Ramos (cell line): ENCODE measurements at regions not wholly inside any gene's neighbourhood (a gene's known extent, or its start where the extent isn't known, plus 50 kb on each side); places are given as distances from the start of the nearest gene placed in this dataset.

ENCODE experiments used
- in situ Hi-C: fragments of 300-500 bp; cut with MboI; formaldehyde crosslinking; loops from one replicate; pipeline ENCODE4 v1.14.3; 2022; ENCODE audit warnings: low sequenced_read_pairs; ENCODE audit not compliant: unreplicated experiment

DNA sequence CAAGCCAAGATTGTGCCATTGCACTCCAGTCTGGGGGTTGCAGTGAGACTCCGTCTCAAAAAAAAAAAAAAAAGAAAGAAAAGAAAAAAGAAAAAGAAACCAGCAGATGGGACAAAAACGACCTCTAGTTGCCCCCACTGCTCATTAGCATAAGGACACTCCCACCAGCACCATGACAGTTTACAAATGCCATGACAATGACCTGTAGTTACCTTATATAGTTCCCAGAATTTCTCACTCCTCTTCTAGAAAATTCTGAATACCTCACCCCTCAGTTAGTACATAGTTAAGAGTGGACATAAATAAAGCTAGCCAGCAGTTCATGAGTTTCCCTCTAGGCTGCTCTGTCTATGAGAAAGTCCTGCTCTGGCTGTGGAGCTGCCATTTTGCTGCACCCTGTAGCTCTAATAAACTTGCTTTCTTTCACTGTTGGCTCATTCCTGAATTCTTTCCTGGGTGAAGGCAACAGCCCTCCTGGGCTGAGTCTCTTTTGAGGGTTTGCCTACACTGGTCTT lies 276.8 kb upstream of the AKR1E2 start:
- in situ Hi-C loops: no loop called here

DNA sequence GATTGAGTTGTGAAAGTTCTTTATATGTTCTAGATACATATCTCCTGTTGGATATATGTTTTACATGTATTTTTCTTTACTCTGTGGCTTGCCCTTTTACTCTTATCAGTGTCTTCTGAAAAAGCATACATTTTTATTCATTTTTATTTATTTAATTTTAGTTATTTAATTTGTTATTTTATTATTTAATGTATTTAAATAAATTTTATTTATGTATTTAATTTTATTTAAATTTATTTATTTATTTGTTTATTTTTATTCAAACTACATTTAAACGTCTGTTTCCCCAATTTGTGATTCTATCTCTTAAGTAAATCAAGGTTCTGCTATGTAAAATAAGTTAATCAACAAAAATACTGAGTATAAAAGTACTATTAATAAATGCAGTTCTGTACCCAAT lies 279.1 kb upstream of the AKR1E2 start:
- in situ Hi-C loops: no loop called here

DNA sequence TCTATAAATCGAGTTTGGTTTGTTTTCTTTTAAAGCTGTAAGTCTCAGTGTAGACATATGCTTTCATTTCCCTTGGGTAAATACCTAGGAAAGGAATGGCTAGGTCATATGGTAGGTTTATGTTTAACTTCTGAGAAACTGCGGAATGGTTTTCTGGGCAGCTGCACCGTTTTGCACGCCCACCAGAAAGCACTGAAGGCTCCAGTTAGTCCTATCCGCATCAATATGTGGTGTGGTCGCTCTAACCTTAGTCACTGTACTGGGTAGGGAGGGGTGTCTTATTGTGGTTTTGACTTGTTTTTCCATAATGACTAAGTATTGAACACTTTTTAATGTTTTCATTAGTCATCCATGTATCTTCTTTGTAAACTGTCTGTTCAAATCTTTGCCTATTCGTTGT lies 279.5 kb upstream of the AKR1E2 start:
- in situ Hi-C loops: no loop called here

DNA sequence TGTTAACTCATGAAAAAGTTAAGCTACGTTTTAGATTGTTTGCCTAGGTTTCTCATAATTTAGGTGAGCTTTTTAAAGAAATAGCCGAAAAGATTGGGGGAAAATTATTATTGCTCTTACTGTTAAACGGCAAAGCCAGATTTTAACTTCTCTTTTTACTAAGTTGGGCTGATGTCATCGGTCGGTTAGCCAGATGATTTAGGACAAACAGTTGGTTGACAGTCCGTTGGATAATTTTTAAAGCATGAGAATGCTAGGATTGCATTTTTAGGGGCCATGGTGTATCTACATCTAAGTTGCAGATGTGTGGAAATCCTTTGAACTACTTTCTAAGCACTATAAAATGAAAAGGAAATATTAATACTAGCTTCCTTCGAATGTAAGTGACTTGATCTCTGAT lies 280.9 kb upstream of the AKR1E2 start:
- in situ Hi-C loops: no loop called here

DNA sequence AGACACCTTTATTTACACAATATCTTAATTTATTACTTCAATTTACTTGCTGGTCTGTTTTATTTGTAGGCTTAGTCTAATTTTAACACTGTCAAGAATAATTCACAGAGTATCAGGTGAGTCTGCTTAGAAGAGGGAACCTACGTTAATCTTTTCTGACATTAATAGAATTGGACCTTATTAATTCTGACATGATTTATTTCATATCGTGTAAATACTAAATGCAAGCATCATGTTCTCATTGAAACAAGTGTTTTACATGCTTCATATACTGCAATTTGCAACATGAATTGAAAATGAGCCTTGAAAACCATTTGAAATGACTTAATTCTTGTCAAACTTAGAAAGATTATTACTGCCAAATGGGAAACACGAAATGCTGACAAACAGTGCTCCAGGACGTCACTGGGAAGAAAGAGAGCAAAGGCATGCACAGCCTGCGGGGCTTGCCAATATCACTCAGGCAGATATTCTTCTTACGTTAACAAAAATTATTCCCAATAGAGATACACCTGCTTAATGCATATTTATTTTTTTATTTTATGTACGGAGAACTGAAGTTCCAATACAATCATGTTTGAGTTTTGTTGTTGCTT lies 282.0 kb upstream of the AKR1E2 start:
- in situ Hi-C loops: no loop called here

GRCh38 chr10:4541292-4541691 lies 284.7 kb upstream of the AKR1E2 start:
- in situ Hi-C loops: no loop called here

- in situ Hi-C loops: no loop called here
Observed at GRCh38 chr10:4538016-4538415, 288.0 kb upstream of the AKR1E2 start.

GRCh38 chr10:4535521-4535920 lies 290.5 kb upstream of the AKR1E2 start:
- in situ Hi-C loops: no loop called here

- in situ Hi-C loops: no loop called here
Observed at GRCh38 chr10:4533621-4534020, 292.4 kb upstream of the AKR1E2 start.

DNA sequence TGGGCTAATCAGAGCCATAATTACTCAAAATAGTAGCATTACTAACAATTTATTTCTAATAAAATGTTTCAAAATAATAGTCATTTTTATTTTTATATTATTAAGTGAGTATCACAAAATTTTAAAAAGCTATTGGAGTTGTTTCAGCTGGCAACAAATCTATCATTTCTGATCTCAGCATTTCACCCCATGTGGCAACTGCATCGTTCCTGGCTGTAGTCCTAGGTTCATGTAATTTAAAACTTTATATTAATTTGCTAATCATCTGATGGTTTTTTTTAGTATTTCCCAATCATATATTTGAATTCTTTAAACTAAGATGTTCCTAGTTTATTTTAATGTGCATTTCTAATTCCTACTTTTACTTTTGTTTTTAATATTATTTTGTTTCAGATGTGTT lies 293.0 kb upstream of the AKR1E2 start:
- in situ Hi-C loops: no loop called here

GRCh38 chr10:4532467-4532866 lies 293.5 kb upstream of the AKR1E2 start:
- in situ Hi-C loops: no loop called here

DNA sequence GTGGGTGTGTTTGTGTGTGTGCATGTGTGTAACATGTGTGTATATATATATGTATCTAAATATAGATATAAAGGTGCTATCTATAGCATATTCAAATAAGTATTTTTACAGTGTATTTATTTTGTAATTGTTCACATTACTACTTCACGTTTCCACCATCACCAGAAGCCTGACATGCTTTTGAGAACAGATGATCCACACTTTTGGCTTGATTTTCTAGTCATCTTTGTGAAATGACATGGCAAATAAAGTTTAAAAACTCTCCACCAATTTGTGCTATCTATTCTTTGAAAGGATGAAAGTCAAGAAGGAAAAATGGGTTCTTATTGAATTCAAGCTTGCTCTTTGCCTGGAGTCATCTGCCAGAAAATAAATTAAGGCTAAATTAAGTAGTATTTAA lies 294.0 kb upstream of the AKR1E2 start:
- in situ Hi-C loops: no loop called here

DNA sequence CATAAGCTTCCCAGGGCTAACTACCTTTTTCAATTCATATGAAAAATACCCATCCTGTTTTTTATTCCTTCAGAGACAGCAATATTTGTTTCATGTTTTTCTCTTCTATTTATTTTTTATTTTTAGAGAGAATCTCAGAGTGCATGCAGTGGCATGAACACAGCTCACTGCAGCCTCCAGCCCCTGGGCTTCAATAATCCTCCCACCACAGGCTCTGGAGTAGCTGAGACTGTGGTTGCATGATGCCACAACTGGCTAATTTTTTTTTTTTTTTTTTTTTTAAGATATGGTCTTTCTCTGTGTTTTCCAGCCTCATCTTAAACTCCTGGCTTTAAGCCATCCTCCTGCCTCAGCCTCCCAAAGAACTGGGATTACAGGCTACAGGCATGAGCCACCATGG lies 296.7 kb upstream of the AKR1E2 start:
- in situ Hi-C loops: no loop called here

DNA sequence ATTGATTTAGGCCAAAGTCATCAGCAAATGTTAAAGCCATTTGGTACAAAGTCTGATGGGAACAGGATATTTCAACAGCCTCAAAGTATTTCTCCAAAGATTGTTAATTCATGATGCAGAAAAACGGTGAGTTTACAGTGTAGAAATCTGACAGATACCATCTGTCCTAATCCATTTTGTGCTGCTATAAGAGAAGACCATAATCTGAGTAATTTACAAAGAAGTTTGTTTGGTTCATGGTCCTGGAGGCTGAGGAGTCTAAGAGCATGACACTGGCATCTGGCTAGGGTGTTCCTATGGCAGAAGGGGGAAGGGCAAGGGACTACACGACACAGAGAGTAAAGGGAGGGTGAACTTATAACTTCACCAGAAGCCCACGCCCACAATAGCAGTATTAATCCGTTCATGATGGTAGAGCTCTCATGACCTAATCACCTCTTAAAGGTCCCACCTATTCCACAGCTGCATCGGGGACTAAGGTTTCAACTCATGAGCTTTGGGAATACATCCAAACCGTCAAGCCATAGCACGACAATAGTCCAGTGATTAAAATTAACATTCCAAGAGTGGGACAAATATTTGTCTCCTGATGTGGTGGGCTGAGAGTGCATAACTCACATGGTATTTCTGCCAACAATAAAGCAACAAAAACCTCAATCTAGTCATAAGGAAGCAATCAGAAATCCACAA lies 298.6 kb upstream of the AKR1E2 start:
- in situ Hi-C loops: no loop called here

GRCh38 chr10:4526311-4526731 lies 299.7 kb upstream of the AKR1E2 start:
- in situ Hi-C loops: no loop called here

GRCh38 chr10:4525103-4525502 lies 300.9 kb upstream of the AKR1E2 start:
- in situ Hi-C loops: no loop called here

DNA sequence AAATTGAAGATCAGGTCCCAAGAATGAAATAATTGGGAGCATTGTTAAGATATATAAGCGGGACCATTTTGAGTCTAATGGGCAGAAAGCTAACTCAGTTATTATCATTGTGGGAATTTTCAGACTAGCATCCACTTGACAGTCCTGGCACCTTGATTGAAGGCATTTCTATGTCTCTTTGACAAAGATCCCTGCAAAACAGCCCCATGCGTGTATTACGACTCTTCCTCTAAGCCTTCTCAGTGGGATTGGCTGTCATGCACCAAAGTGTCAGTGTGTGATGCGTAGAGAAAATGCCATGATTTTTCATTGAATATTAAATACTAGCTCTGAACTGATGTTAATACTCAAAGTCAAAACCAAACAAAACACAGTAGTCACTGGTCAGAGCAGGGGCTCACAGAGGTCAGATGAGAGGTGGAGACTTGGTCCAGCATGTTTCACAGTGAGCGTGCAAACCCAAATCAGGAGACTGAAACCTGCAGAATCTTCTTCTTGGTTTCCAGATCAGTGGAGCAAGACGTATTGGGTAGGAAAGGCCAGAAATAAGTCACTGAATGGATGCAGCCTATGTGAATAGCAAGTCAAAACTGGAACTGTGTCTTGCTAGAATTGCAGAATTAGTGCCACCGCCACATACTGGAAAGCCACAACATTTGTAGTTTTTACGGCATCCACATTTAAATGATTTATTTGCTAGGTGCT lies 303.6 kb upstream of the AKR1E2 start:
- in situ Hi-C loops: no loop called here

DNA sequence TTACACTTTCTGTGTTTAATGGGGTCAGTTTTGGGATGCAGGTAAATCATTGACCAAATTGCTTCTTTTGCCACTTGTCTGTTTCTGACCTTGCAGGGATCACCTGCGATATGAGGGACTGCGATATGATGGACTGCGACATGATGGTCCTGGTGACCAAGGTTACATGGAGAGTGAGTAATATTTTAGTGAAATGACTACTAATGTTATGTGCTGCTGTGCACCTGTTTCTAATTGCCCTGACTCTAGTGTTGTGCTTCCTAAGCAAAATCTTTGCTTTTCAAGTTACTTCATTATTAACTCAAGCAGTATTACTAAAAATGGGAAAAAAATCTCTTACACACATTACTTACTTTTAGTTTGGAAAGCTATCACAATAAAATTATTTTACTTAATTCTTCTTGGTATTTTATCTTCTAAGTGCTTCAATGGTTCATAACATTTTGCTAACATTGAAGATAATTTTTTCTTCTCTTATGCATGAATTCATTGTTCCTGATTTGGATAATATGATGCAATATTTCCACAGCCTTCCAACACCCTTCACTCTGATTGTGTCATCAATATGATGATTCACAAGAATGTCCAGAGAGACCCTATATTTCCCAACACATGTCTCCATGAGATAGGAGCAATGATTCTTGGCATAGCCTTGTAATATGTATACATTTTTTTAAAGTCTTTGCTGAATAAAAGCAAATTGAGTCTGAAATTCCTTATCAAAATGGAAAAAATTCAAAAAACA lies 306.2 kb upstream of the AKR1E2 start:
- in situ Hi-C loops: no loop called here

GRCh38 chr10:4517746-4518145 lies 308.3 kb upstream of the AKR1E2 start:
- in situ Hi-C loops: no loop called here

GRCh38 chr10:4515721-4516120 lies 310.3 kb upstream of the AKR1E2 start:
- in situ Hi-C loops: no loop called here
